Aorta (tissue), 5 donors: ENCODE measurements at regions not wholly inside any gene's neighbourhood (a gene's known extent, or its start where the extent isn't known, plus 50 kb on each side); places are given as distances from the start of the nearest gene placed in this dataset.
A peak's percentile ranks its signal among the peaks of the same experiment; 100 is the strongest.
"Not testable (repeated sequence)": the region's sequence is repeated elsewhere in the genome, so short reads cannot be mapped to it uniquely, and the experiment has no call there.

Source experiments
- ATAC-seq: fragments of 200-7000 bp; cut with Tn5 transposase; one replicate; pipeline ENCODE4 v1.9.1; 2022; ENCODE audit warnings: moderate library complexity; ENCODE audit not compliant: low FRiP score
- DNase-seq, 2 donors: peaks; one replicate each; pipeline ENCODE4 v3.0.0-alpha.2; 2020
- H3K27ac ChIP-seq, 2 donors: one replicate each; pipeline ENCODE4 v1.5.1; 2013; ENCODE audit warnings: low read length in 2 of 2, mild to moderate bottlenecking in 2 of 2, moderate library complexity in 2 of 2, control low read depth in 1 of 2, inconsistent platforms in 1 of 2, low read depth in 1 of 2
- H3K27me3 ChIP-seq, 2 donors: one replicate each; pipeline ENCODE4 v1.6.1; 2013; ENCODE audit warnings: control low read depth in 1 of 2, low read length in 1 of 2, mild to moderate bottlenecking in 1 of 2, moderate library complexity in 1 of 2; ENCODE audit not compliant: insufficient read depth in 2 of 2, control insufficient read depth in 1 of 2
- H3K36me3 ChIP-seq, 2 donors: one replicate each; pipeline ENCODE4 v1.6.1; 2013; ENCODE audit warnings: control low read depth in 1 of 2, low read length in 1 of 2, mild to moderate bottlenecking in 1 of 2; ENCODE audit not compliant: insufficient read depth in 2 of 2, control insufficient read depth in 1 of 2
- H3K4me1 ChIP-seq, 2 donors: one replicate each; pipeline ENCODE4 v1.6.1; 2013; ENCODE audit warnings: low read length in 2 of 2, control low read depth in 1 of 2, mild to moderate bottlenecking in 1 of 2, moderate library complexity in 1 of 2; ENCODE audit not compliant: insufficient read depth in 2 of 2, control insufficient read depth in 1 of 2
- H3K4me3 ChIP-seq, 2 donors: one replicate each; pipeline ENCODE4 v1.5.1; 2013; ENCODE audit warnings: low read length in 2 of 2, control low read depth in 1 of 2, mild to moderate bottlenecking in 1 of 2
- H3K9me3 ChIP-seq: one replicate; pipeline ENCODE4 v1.6.1; 2013; ENCODE audit warnings: mild to moderate bottlenecking, low read length; ENCODE audit not compliant: control insufficient read depth
- WGBS, 2 donors: extraction: QIAGEN DNeasy Blood & Tissue Kit; methylation state at CpG; one replicate each; pipeline ENCODE4 v1.1.7; 2013; 5-methylcytosine and 5-hydroxymethylcytosine counted together
- intact Hi-C, 2 donors: fragments of 100-400 bp; cut with DNase I; formaldehyde crosslinking; loops; one replicate each; pipeline versions ENCODE4 v1.14.2 to v1.15.0; 2022
- donor health status: healthy with polysubstance abuse.
- donor health status: Bipolar disorder and iron deficiency.
- donor health status: DM: no; HTN: no; CAD: no.
- donor health status: DM: no; HTN: no; CAD: no.
- donor health status: DM: yes; HTN: yes; CAD: no.

- 65 to 85% methylated on average over 11 to 13 of the region's 13 CpGs for WGBS, 2 donors
These were observed 97.7 kb upstream of the POTEC start for GRCh38 chr18:14641121-14641520.

GRCh38 chr18:14643715-14644290 is 100.4 kb upstream of the POTEC start:
- H3K4me1 ChIP-seq, H3K36me3 ChIP-seq, H3K27ac ChIP-seq, intact Hi-C loops, DNase-seq, H3K9me3 ChIP-seq, H3K4me3 ChIP-seq, H3K27me3 ChIP-seq: not testable (repeated sequence)
- 71 to 83% methylated on average over 8 of the region's 8 CpGs for WGBS, 2 donors
- ATAC-seq: peak; percentile 36

More at GRCh38 chr18:14641121-14641520, 97.7 kb upstream of the POTEC start:
- H3K4me3 ChIP-seq, H3K27ac ChIP-seq, ATAC-seq, H3K27me3 ChIP-seq, H3K36me3 ChIP-seq, intact Hi-C loops, H3K9me3 ChIP-seq, DNase-seq, H3K4me1 ChIP-seq: not testable (repeated sequence)

- intact Hi-C loops, H3K9me3 ChIP-seq, H3K36me3 ChIP-seq, H3K27me3 ChIP-seq, ATAC-seq, DNase-seq, H3K4me3 ChIP-seq, H3K4me1 ChIP-seq, H3K27ac ChIP-seq: not testable (repeated sequence)
- 69 to 77% methylated on average over 2 of the region's 2 CpGs for WGBS, 2 donors
These were observed 54.9 kb upstream of the ANKRD30B start for GRCh38 chr18:14693051-14693450.

GRCh38 chr18:14693882-14694281 is 54.1 kb upstream of the ANKRD30B start:
- H3K27ac ChIP-seq, H3K27me3 ChIP-seq, H3K36me3 ChIP-seq, DNase-seq, H3K4me3 ChIP-seq, intact Hi-C loops, H3K9me3 ChIP-seq, H3K4me1 ChIP-seq: not testable (repeated sequence)
- peak; percentile 19 for ATAC-seq
- 76 to 79% methylated on average over 5 of the region's 5 CpGs for WGBS, 2 donors

- 43 to 54% methylated on average over 2 of the region's 2 CpGs for WGBS, 2 donors
- H3K27ac ChIP-seq, H3K4me1 ChIP-seq, intact Hi-C loops, H3K27me3 ChIP-seq, H3K9me3 ChIP-seq, H3K36me3 ChIP-seq, H3K4me3 ChIP-seq, DNase-seq, ATAC-seq: not testable (repeated sequence)
These were observed 50.0 kb upstream of the ANKRD30B start for GRCh38 chr18:14698006-14698405.
